ENCODE measurements at regions not wholly inside any gene's neighbourhood (a gene's known extent, or its start where the extent isn't known, plus 50 kb on each side); places are given as distances from the start of the nearest gene placed in this dataset.
A peak's percentile ranks its signal among the peaks of the same experiment; 100 is the strongest.

DNA sequence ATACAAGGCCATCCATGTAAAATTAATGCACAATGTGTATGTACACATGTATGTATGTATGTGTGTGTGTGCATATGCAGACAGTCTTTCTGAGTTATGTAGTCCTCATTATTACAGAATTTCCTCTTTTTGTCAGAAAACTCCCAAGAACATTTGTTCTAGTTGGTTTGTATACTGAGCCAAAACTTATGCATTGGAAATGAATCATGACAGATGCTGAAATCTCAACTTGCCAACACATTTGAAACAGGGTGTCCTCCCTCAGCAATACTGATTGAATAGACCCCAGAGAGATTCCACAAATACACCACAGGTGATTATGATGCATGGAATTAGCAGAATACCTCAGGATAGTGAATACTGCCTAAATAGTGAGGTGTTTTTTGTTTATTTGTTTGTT is 472.9 kb upstream of the PCDH15 start:
- no peaks in the 10 kb centered on the region for H3K4me1 Mint-ChIP-seq
- DNase-seq (no peak), ATAC-seq (no peak)
- POLR2A ChIA-PET = no interaction called here
- H3K27ac Mint-ChIP-seq = no peak overlapping the region
- H3K9me3 Mint-ChIP-seq = peaks cover 0 to 14% (median 5%) of the 10 kb centered on the region in 9 donors
- no peak overlapping the region for H3K4me3 Mint-ChIP-seq
- no peaks in the 10 kb centered on the region for H3K27me3 Mint-ChIP-seq
- no peaks in the 10 kb centered on the region for H3K36me3 Mint-ChIP-seq

DNA sequence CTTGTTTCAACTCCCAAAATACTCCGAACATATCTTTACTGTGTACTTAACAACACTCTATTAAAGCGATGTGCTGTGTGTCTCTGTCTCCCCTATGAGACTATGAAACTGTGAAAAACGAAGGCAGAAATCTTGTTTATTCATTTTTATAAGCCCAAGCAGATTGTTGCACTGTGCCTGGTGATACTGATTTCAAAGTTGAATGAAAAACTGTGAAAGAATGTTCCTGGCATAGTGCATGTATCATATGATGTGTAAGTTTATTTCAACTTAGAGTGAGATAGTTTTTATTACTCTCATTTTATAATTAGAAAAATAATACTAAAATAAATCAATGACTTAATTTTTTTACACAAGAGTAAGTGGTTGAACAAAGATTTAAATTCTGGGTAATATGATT is 471.9 kb upstream of the PCDH15 start:
- DNase-seq (no peak), ATAC-seq (no peak)
- Mint-ChIP-seq H3K27me3 (no peaks in the 10 kb centered on the region), H3K27ac (no peak overlapping the region), H3K36me3 (no peaks in the 10 kb centered on the region), H3K4me3 (no peak overlapping the region), H3K9me3 (peaks cover 0 to 14% (median 6%) of the 10 kb centered on the region in 9 donors), H3K4me1 (no peaks in the 10 kb centered on the region)
- POLR2A ChIA-PET = no interaction called here

DNA sequence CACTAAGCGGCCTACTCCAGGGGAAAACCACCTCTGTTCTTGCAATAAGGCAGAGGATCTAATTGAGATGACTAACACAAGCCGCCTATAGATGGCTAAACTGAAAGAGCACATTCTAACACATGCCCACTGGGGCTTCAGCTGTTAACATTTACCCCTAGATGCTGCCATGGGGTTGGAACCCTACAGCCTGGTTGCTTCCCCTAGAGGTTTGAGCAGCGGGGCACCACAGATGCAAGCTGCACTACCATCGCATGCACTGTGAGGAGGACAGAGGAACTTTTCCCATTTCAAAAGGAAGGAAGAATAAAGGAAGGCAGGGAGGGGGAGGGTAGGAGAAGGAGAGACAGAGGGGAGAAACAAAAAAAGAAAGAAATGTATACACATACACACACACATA is 465.8 kb upstream of the PCDH15 start:
- Mint-ChIP-seq H3K4me3 (no peak overlapping the region), H3K27me3 (no peaks in the 10 kb centered on the region), H3K9me3 (peaks cover 0 to 16% (median 3%) of the 10 kb centered on the region in 9 donors), H3K36me3 (no peaks in the 10 kb centered on the region), H3K4me1 (no peaks in the 10 kb centered on the region), H3K27ac (no peak overlapping the region)
- POLR2A ChIA-PET = no interaction called here
- DNase-seq = no peak
- no peak for ATAC-seq

DNA sequence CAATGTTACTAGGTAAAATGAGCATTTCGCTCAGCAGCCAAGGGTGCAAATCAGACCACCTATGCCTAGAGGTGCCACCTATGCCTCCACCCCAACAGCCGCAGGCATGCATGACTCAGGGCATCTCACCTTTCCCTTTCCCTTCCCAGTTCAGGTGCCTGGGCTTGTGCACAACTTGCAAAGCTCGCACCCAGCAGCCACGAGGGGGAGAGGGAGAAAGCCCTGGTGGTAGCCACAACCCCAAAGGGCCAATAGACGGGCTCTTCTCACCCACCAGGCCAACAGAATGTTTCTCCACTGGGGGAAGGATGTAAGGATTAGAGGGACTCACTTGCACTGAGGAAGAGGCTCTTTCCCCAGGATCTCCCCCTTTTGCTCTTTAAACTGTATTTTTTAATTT is 462.3 kb upstream of the PCDH15 start:
- Mint-ChIP-seq H3K36me3 (no peaks in the 10 kb centered on the region), H3K4me1 (no peaks in the 10 kb centered on the region), H3K4me3 (no peak overlapping the region), H3K27me3 (no peaks in the 10 kb centered on the region), H3K9me3 (peaks cover 0 to 31% (median 2%) of the 10 kb centered on the region in 9 donors), H3K27ac (no peak overlapping the region)
- POLR2A ChIA-PET = no interaction called here
- DNase-seq = no peak
- no peak for ATAC-seq

DNA sequence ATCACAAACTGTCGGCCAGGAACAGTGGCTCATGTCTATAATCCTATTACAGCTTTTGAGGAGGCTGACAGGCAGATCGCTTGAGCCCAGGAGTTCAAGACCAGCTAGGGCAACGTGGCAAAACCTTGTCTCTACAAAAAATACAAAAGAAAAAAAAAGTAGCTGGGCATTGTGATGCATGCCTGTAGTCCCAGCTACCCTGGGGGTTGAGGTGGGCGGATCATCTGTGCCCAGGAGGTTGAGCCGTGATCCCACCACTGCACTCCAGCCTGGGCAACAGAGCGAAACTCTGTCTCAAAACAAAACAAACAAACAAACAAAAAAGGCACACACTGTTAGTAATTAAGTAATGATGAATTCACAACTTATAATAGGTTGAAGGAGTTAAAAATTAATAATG is 441.5 kb upstream of the PCDH15 start:
- DNase-seq (no peak), ATAC-seq (no peak)
- POLR2A ChIA-PET = no interaction called here
- Mint-ChIP-seq H3K9me3 (peaks cover 0 to 23% (median 3%) of the 10 kb centered on the region in 9 donors), H3K4me1 (no peaks in the 10 kb centered on the region), H3K27ac (no peak overlapping the region), H3K36me3 (no peaks in the 10 kb centered on the region), H3K27me3 (no peaks in the 10 kb centered on the region), H3K4me3 (no peak overlapping the region)

DNA sequence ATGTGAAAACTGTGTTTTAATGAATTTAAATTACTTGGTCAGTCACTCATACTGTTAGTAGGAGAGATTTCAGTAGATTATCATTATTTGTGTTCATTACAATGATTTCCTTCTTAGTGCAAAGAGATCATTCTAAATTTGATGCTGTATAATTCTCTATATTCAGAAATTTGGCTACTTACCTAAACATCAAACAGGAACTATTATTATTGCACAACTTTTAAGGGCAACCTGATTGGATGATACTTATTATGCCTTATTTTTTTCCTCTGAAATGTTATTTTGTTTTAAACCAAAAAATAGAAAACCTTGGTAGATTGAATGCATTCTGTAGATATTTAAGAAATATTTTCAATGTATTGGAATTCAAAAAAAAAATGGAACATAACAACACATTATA is 436.4 kb upstream of the PCDH15 start:
- ATAC-seq (no peak), DNase-seq (no peak)
- H3K27me3 Mint-ChIP-seq = no peaks in the 10 kb centered on the region
- H3K9me3 Mint-ChIP-seq = peaks cover 0 to 9% (median 2%) of the 10 kb centered on the region in 9 donors
- H3K36me3 Mint-ChIP-seq = no peaks in the 10 kb centered on the region
- H3K4me1 Mint-ChIP-seq = no peaks in the 10 kb centered on the region
- POLR2A ChIA-PET = no interaction called here
- no peak overlapping the region for H3K27ac Mint-ChIP-seq
- no peak overlapping the region for H3K4me3 Mint-ChIP-seq

DNA sequence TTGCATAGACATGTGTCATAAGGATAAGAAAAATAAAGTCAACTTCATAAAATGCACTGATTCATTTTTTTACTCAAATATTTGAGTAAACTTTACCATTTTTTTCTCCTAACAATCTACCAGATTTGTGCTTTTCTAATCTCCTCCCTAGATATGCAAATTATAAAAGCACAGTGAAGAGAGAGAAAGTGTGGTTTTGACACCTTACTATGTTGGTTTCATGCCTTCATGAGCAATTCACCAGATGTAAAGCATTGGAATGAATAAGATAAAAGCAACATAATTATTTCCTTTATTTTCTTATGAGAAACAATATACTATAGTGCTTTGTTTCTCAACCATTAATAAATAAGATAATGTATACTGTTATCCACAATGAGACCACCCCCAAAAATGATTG is 432.5 kb upstream of the PCDH15 start:
- POLR2A ChIA-PET = no interaction called here
- Mint-ChIP-seq H3K4me3 (peak overlapping the region in 1 of 10 donors; percentile 70), H3K9me3 (peaks cover 0 to 7% (median 0%) of the 10 kb centered on the region in 9 donors), H3K36me3 (no peaks in the 10 kb centered on the region), H3K4me1 (no peaks in the 10 kb centered on the region), H3K27ac (no peak overlapping the region), H3K27me3 (no peaks in the 10 kb centered on the region)
- no peak for ATAC-seq
- DNase-seq = no peak

DNA sequence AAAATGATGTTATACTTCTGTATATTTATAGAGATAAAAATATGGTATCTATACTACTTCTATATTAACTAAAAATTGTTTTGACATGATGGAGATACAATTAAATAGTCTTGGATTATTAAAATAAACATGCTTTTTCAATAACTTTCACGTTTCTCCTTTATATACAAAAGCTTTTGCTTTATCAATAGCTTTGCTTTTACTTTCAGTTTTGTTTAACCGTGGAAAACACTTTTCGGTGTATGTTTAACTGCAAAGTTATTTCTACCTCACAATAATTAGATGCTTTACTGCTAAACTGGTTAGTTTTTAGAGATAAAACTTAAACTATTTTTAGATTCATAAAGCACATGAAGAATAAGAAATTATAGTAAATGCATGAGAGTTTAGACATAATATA is 432.1 kb upstream of the PCDH15 start:
- no peak overlapping the region for H3K4me3 Mint-ChIP-seq
- DNase-seq (no peak), ATAC-seq (no peak)
- no peaks in the 10 kb centered on the region for H3K4me1 Mint-ChIP-seq
- POLR2A ChIA-PET = no interaction called here
- H3K27me3 Mint-ChIP-seq = no peaks in the 10 kb centered on the region
- H3K27ac Mint-ChIP-seq = no peak overlapping the region
- peaks cover 0 to 9% (median 0%) of the 10 kb centered on the region in 9 donors for H3K9me3 Mint-ChIP-seq
- H3K36me3 Mint-ChIP-seq = no peaks in the 10 kb centered on the region

DNA sequence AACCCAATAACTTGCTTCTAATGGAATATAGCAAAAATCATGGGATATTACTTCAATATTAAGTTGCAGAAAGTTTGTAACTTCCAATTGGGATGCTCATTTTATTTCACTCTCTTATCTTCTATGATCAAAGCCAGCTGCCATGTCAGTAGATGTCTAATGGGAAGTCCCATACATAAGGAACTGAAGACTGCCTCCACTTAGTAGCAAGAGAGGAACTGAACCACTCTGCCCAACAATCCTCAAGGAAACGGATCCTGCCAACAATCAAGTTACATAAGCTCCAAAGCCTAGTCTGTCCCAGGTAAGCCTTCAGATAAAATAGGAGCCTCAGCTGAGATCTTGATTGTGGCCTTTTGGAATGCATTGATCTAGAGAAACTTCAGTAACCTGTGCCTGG is 431.5 kb upstream of the PCDH15 start:
- H3K27ac Mint-ChIP-seq = peak overlapping the region in 1 of 10 donors; percentile 65
- no peaks in the 10 kb centered on the region for H3K27me3 Mint-ChIP-seq
- DNase-seq (no peak), ATAC-seq (no peak)
- no peaks in the 10 kb centered on the region for H3K36me3 Mint-ChIP-seq
- POLR2A ChIA-PET = no interaction called here
- no peak overlapping the region for H3K4me3 Mint-ChIP-seq
- no peaks in the 10 kb centered on the region for H3K4me1 Mint-ChIP-seq
- H3K9me3 Mint-ChIP-seq = peaks cover 0 to 9% (median 0%) of the 10 kb centered on the region in 9 donors

DNA sequence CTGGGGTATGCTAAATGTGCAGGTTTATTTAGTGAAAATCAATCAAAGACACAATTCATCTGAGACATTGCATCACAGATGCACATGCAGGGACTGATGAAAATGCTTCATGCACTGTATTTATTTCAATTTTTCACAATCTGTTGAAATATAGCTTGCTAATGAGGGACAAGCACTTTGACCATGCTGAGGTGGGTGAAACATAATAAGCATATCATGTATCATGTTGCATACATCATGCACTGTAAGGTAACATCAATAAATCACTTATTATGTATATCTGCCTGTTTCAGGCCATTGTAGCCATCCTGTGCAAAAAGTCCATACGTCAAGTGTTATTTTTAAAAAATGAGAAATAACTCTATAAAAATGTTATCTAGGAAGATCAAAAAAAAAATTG is 426.9 kb upstream of the PCDH15 start:
- Mint-ChIP-seq H3K36me3 (no peaks in the 10 kb centered on the region), H3K4me1 (no peaks in the 10 kb centered on the region), H3K27ac (no peak overlapping the region), H3K4me3 (no peak overlapping the region), H3K27me3 (no peaks in the 10 kb centered on the region), H3K9me3 (peaks cover 0 to 9% (median 2%) of the 10 kb centered on the region in 9 donors)
- POLR2A ChIA-PET = no interaction called here
- no peak for DNase-seq
- no peak for ATAC-seq

DNA sequence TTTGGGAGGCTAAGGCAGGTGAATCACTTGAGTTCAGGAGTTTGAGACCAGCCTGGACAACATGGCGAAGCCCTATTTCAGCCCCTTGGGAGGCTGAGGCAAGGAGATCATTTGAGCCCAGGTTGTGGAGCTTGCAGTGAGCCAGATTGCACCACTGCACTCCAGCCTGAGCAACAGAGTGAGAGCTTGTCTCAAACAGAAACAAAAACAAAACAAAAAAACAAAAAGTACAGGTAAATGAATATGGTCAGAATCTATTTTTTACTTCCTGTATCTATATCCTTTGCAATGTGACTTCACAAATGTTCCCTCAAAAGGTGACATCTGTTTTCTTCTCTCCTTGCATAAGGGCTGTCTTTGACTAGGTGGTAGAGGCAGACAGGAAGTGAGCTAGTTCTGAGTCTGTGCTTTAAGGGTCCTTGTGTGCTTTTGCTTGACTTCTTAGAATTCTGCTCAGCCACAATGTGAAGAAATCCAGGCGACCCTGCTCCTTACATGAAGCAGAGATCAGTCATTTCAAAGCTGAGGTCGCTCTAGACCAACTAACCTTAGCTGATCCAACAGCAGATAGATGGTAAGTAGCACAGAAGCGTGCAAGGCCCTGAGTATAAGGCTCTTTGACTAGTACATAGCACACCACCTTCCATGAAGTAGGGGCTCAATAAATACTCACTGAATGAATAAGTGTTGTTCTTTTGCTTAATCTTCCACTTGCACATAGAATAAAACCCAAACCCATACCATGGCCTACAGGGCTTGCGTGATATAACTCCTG is 423.2 kb upstream of the PCDH15 start:
- Mint-ChIP-seq H3K27ac (peak overlapping the region in 1 of 10 donors; percentile 1), H3K36me3 (no peaks in the 10 kb centered on the region), H3K9me3 (peaks cover 0 to 9% (median 2%) of the 10 kb centered on the region in 9 donors), H3K27me3 (no peaks in the 10 kb centered on the region), H3K4me3 (no peak overlapping the region), H3K4me1 (no peaks in the 10 kb centered on the region)
- DNase-seq = no peak
- POLR2A ChIA-PET = no interaction called here
- ATAC-seq = no peak

DNA sequence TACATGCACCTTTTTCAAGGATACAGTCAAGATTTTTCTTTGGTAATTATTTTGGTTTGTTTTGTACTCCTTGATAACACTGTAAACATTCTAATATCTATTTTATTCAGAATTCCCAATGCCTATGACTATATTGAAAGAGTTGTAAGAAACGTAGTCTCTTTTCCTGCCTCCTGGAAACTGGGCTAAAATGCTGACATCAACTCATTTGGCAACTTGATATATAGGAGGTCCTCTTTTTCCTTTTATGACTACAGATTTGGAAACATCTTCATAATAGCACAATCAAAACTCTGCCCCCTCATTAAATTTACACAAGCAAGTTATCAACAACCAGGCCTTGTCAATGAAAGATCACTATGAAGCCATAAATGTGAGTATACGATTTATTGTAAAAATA is 422.3 kb upstream of the PCDH15 start:
- ATAC-seq (no peak), DNase-seq (no peak)
- Mint-ChIP-seq H3K9me3 (peaks cover 0 to 4% (median 2%) of the 10 kb centered on the region in 9 donors), H3K27ac (no peak overlapping the region), H3K4me3 (no peak overlapping the region), H3K36me3 (no peaks in the 10 kb centered on the region), H3K27me3 (no peaks in the 10 kb centered on the region), H3K4me1 (no peaks in the 10 kb centered on the region)
- POLR2A ChIA-PET = no interaction called here

DNA sequence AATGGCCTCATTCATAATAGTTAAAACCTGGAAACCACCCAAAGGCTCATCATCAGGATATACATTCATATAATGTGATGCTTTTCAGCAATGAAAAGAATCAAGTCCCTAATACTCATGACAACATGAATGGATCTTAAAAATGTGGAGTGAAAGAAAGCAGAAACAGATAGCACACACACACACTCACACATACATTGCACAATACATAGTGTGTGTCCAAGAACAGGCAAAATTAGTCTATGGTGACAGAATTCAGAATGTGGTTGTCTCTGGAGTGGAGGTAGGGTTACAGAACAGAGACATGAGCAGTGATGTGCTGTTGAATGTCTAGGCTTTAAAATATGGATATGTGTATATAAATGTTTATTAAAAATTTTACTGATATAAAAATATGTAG is 419.9 kb upstream of the PCDH15 start:
- no peak for ATAC-seq
- no peaks in the 10 kb centered on the region for H3K27me3 Mint-ChIP-seq
- H3K4me1 Mint-ChIP-seq = no peaks in the 10 kb centered on the region
- POLR2A ChIA-PET = no interaction called here
- no peak for DNase-seq
- H3K27ac Mint-ChIP-seq = no peak overlapping the region
- no peaks in the 10 kb centered on the region for H3K36me3 Mint-ChIP-seq
- no peak overlapping the region for H3K4me3 Mint-ChIP-seq
- peaks cover 0 to 4% (median 0%) of the 10 kb centered on the region in 9 donors for H3K9me3 Mint-ChIP-seq

DNA sequence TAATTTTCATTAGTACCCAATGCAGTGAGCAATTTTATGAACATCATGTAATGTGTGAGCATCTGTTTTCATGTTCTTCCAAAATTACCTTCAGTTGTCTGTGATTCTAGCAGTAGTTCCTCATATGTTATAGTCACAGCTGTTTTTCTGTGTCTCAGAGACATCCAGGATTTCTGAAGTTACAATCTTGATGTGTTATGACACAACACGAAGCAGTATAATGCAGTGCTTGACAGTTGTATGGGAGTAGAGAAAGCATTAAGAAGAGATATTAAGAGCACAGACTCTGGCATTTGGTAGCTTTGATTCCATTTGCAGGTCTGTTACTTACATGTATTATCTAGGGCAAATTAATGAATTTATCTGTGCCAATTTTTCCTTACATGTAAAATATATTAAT is 414.7 kb upstream of the PCDH15 start:
- no peaks in the 10 kb centered on the region for H3K4me1 Mint-ChIP-seq
- no peak overlapping the region for H3K27ac Mint-ChIP-seq
- ATAC-seq (no peak), DNase-seq (no peak)
- no peaks in the 10 kb centered on the region for H3K27me3 Mint-ChIP-seq
- POLR2A ChIA-PET = no interaction called here
- H3K9me3 Mint-ChIP-seq = peaks cover 0 to 6% (median 2%) of the 10 kb centered on the region in 9 donors
- no peak overlapping the region for H3K4me3 Mint-ChIP-seq
- H3K36me3 Mint-ChIP-seq = no peaks in the 10 kb centered on the region

Measured in naive thymus-derived CD8-positive, alpha-beta T cell (primary cell).